ENCODE measurements at regions not wholly inside any gene's neighbourhood (a gene's known extent, or its start where the extent isn't known, plus 50 kb on each side); places are given as distances from the start of the nearest gene placed in this dataset.
"Not testable (repeated sequence)": the region's sequence is repeated elsewhere in the genome, so short reads cannot be mapped to it uniquely, and the experiment has no call there.

GRCh38 chr2:208673631-208674030 lies 267.0 kb downstream of the PTH2R start:
- ChIA-PET POLR2A (no interaction called here), CTCF (no interaction called here)

- CTCF ChIA-PET = no interaction called here
- POLR2A ChIA-PET = no interaction called here
Observed at GRCh38 chr2:208674919-208675318, 268.3 kb downstream of the PTH2R start.

GRCh38 chr2:208685929-208686328 lies 279.3 kb downstream of the PTH2R start:
- POLR2A ChIA-PET, CTCF ChIA-PET: not testable (repeated sequence)

GRCh38 chr2:208686665-208687064 lies 280.1 kb downstream of the PTH2R start:
- POLR2A ChIA-PET = no interaction called here
- CTCF ChIA-PET = no interaction called here

GRCh38 chr2:208687720-208688119 lies 281.1 kb downstream of the PTH2R start:
- POLR2A ChIA-PET, CTCF ChIA-PET: not testable (repeated sequence)

GRCh38 chr2:208698114-208698513 lies 291.5 kb downstream of the PTH2R start:
- CTCF ChIA-PET = no interaction called here
- POLR2A ChIA-PET = no interaction called here

GRCh38 chr2:208708486-208708885 lies 301.9 kb downstream of the PTH2R start:
- CTCF ChIA-PET = no interaction called here
- POLR2A ChIA-PET = no interaction called here

GRCh38 chr2:208711598-208711997 lies 305.0 kb downstream of the PTH2R start:
- CTCF ChIA-PET = no interaction called here
- POLR2A ChIA-PET = no interaction called here

GRCh38 chr2:208713066-208713745 lies 306.6 kb downstream of the PTH2R start:
- POLR2A ChIA-PET = no interaction called here
- CTCF ChIA-PET = no interaction called here

GRCh38 chr2:208718828-208719227 lies 312.2 kb downstream of the PTH2R start:
- ChIA-PET CTCF (no interaction called here), POLR2A (no interaction called here)

GRCh38 chr2:208722731-208723130 lies 316.1 kb downstream of the PTH2R start:
- CTCF ChIA-PET = no interaction called here
- POLR2A ChIA-PET = no interaction called here

GRCh38 chr2:208725280-208725679 lies 318.7 kb downstream of the PTH2R start:
- CTCF ChIA-PET = no interaction called here
- POLR2A ChIA-PET = no interaction called here

- POLR2A ChIA-PET = no interaction called here
- CTCF ChIA-PET = no interaction called here
Observed at GRCh38 chr2:208726242-208726641, 319.6 kb downstream of the PTH2R start.

GRCh38 chr2:208751663-208752415 lies 345.2 kb downstream of the PTH2R start:
- POLR2A ChIA-PET, CTCF ChIA-PET: not testable (repeated sequence)

- ChIA-PET CTCF (no interaction called here), POLR2A (no interaction called here)
Observed at GRCh38 chr2:208757364-208757763, 350.8 kb downstream of the PTH2R start.

- POLR2A ChIA-PET, CTCF ChIA-PET: not testable (repeated sequence)
Observed at GRCh38 chr2:208773074-208773473, 366.5 kb downstream of the PTH2R start.

GRCh38 chr2:208781166-208781565 lies 374.6 kb downstream of the PTH2R start:
- POLR2A ChIA-PET = no interaction called here
- CTCF ChIA-PET = no interaction called here

- ChIA-PET CTCF (no interaction called here), POLR2A (no interaction called here)
Observed at GRCh38 chr2:208782097-208782496, 375.5 kb downstream of the PTH2R start.

GRCh38 chr2:208783184-208783583 lies 376.6 kb downstream of the PTH2R start:
- POLR2A ChIA-PET = no interaction called here

GRCh38 chr2:208784774-208785173 lies 378.2 kb downstream of the PTH2R start:
- CTCF ChIA-PET, POLR2A ChIA-PET: not testable (repeated sequence)

More at GRCh38 chr2:208783184-208783583, 376.6 kb downstream of the PTH2R start:
- CTCF ChIA-PET = no interaction called here

- ChIA-PET POLR2A (no interaction called here), CTCF (no interaction called here)
Observed at GRCh38 chr2:208791257-208791656, 384.7 kb downstream of the PTH2R start.

- POLR2A ChIA-PET = no interaction called here
- CTCF ChIA-PET = no interaction called here
Observed at GRCh38 chr2:208792766-208793165, 386.2 kb downstream of the PTH2R start.
